ENCODE measurements at regions not wholly inside any gene's neighbourhood (a gene's known extent, or its start where the extent isn't known, plus 50 kb on each side); places are given as distances from the start of the nearest gene placed in this dataset.

DNA sequence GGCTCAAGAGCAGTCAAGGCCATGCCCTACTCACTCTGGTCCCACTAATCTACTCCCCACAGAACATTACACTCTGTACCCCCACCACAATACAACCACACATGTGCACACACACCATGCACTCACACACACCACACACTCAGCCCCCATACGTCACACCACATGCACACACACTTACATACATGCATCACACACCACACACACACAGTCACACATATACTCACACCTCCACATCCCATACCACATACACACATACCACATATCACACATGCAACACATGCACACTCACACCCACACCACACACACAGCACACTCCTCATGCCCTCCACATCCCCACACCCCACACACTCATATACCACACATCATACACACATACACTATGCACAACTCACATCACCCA is 67.6 kb downstream of the RASL11A start:
- no peak overlapping the region for H3K4me3 ChIP-seq (ENCODE audit: low read depth, low read length)
- no peak overlapping the region for H3K27ac ChIP-seq
- H3K36me3 ChIP-seq (ENCODE audit: control insufficient read depth, insufficient read depth, low read length) = no peaks in the 10 kb centered on the region
- H3K79me2 ChIP-seq = no peaks in the 10 kb centered on the region
- no peaks in the 10 kb centered on the region for H3K4me1 ChIP-seq
- peaks cover 2% of the 10 kb centered on the region for H3K27me3 ChIP-seq (ENCODE audit: control insufficient read depth, insufficient read depth, low read length)
- no peak overlapping the region for H2AFZ ChIP-seq
- H3K4me2 ChIP-seq (ENCODE audit: low read length) = no peak overlapping the region
- H3K9ac ChIP-seq = no peak overlapping the region
- no peaks in the 10 kb centered on the region for H3K9me3 ChIP-seq (ENCODE audit: control insufficient read depth, low read length)
- TF ChIP-seq, protein P1, sequence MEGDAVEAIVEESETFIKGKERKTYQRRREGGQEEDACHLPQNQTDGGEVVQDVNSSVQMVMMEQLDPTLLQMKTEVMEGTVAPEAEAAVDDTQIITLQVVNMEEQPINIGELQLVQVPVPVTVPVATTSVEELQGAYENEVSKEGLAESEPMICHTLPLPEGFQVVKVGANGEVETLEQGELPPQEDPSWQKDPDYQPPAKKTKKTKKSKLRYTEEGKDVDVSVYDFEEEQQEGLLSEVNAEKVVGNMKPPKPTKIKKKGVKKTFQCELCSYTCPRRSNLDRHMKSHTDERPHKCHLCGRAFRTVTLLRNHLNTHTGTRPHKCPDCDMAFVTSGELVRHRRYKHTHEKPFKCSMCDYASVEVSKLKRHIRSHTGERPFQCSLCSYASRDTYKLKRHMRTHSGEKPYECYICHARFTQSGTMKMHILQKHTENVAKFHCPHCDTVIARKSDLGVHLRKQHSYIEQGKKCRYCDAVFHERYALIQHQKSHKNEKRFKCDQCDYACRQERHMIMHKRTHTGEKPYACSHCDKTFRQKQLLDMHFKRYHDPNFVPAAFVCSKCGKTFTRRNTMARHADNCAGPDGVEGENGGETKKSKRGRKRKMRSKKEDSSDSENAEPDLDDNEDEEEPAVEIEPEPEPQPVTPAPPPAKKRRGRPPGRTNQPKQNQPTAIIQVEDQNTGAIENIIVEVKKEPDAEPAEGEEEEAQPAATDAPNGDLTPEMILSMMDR (IDR thresholded peaks at IDR 0.05) = no peak

DNA sequence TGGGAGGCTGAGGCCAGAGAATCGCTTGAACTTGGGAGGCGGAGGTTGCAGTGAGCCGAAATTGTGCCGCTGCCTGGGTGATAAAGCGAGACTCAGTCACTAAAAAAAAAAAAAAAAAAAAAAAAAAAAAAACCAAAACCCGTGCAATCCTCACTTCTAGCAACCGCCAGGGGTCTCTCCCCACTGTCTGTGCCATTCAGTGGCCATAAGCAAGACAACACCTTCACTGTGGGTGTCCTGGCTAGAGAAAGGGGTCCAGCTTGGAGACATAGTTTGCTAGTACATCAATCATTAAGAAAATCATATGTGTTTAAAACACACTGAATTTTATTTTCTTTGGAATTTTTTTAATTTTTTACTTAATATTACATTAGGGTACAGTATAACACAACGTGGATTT is 68.2 kb downstream of the RASL11A start:
- no peak overlapping the region for H3K9ac ChIP-seq
- TF ChIP-seq, protein P1 (IDR thresholded peaks at IDR 0.05) = no peak

DNA sequence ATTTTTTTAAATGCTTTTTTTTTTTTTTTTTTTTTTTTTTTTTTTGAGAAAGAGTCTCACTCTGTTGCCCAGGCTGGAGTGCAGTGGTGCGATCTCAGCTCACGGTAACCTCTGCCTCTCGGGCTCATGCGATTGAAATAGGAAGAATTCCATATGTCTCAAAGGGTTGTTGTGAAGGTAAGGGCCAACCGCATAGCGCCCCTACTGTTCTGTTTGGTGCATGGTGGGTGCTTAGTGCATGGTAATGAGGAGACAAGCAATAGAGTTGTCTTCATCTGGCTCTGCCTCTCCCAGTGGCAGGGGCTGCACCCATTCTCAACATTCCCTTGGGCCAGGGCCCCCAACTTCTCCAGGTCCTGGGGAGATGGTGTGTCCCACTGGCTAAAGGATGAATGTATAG is 68.7 kb downstream of the RASL11A start:
- no peaks in the 10 kb centered on the region for H3K36me3 ChIP-seq (ENCODE audit: control insufficient read depth, insufficient read depth, low read length)
- no peak overlapping the region for H3K4me3 ChIP-seq (ENCODE audit: low read depth, low read length)
- TF ChIP-seq, protein P1 (IDR thresholded peaks at IDR 0.05) = no peak
- no peaks in the 10 kb centered on the region for H3K9me3 ChIP-seq (ENCODE audit: control insufficient read depth, low read length)
- H3K79me2 ChIP-seq = no peaks in the 10 kb centered on the region
- no peaks in the 10 kb centered on the region for H3K4me1 ChIP-seq
- H3K27ac ChIP-seq = no peak overlapping the region
- H3K4me2 ChIP-seq (ENCODE audit: low read length) = no peak overlapping the region
- no peak overlapping the region for H3K9ac ChIP-seq
- H2AFZ ChIP-seq = no peak overlapping the region
- peaks cover 2% of the 10 kb centered on the region for H3K27me3 ChIP-seq (ENCODE audit: control insufficient read depth, insufficient read depth, low read length)

More for the DNA sequence above, 68.2 kb downstream of the RASL11A start:
- Histone ChIP-seq H3K4me2 (ENCODE audit: low read length) (no peak overlapping the region), H3K79me2 (no peaks in the 10 kb centered on the region), H3K4me3 (ENCODE audit: low read depth, low read length) (no peak overlapping the region), H3K9me3 (ENCODE audit: control insufficient read depth, low read length) (no peaks in the 10 kb centered on the region), H3K4me1 (no peaks in the 10 kb centered on the region), H3K27ac (no peak overlapping the region), H3K36me3 (ENCODE audit: control insufficient read depth, insufficient read depth, low read length) (no peaks in the 10 kb centered on the region), H3K27me3 (ENCODE audit: control insufficient read depth, insufficient read depth, low read length) (peaks cover 2% of the 10 kb centered on the region), H2AFZ (no peak overlapping the region)

DNA sequence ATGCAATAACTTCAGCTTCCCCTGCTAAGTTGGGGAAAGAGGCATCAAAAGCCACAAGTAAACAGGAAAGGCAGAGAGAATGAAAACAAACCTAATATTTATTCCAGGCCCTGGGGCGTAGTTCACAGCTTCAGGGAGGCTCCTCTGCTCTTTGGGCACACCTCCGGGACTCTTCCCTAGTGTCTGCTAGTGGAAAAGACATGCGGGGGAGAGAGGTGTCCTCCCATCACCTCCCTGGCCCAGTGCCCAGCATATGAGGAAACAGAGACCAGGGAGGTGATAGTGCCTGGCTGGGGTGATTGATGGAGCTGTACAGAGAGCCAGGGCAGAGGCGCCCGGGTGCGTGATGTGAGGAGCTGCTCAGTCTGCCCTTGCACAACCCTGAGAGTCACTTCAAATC is 71.0 kb downstream of the RASL11A start:
- Histone ChIP-seq H3K9ac (no peak overlapping the region), H3K4me3 (ENCODE audit: low read depth, low read length) (no peak overlapping the region)
- TF ChIP-seq, protein P1 (IDR thresholded peaks at IDR 0.05) = no peak

DNA sequence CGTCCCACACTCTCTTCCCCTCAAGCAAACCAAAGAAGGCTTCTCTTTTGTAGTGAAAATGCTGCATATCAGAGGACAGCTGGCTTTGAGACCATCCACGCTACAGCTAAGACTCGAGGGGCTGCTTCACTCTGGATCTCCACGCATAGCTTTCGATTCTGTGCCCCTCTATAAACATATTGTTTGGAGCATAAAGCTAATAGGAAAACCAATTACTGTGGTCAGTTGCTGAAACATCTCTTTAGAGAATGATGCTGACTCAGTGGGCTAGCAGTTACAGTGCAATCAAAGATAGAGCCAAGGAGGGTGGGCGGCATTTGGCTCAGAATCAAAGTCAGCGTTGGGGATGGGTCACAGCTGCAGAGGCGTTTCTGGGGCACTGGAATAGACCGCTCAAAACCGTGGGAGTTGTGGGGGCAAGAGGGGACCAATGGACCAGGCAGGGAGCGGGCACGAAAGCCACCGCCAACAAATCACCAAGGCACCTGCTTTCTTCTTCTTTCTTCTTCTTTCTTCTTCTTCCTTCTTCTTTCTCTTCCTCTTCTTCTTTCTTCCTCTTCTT is 76.7 kb downstream of the RASL11A start:
- H2AFZ ChIP-seq = no peak overlapping the region
- H3K27me3 ChIP-seq (ENCODE audit: control insufficient read depth, insufficient read depth, low read length) = no peaks in the 10 kb centered on the region
- no peaks in the 10 kb centered on the region for H3K79me2 ChIP-seq
- H3K4me3 ChIP-seq (ENCODE audit: low read depth, low read length) = no peak overlapping the region
- no peaks in the 10 kb centered on the region for H3K36me3 ChIP-seq (ENCODE audit: control insufficient read depth, insufficient read depth, low read length)
- no peaks in the 10 kb centered on the region for H3K9me3 ChIP-seq (ENCODE audit: control insufficient read depth, low read length)
- H3K9ac ChIP-seq = no peak overlapping the region
- no peak overlapping the region for H3K27ac ChIP-seq
- H3K4me2 ChIP-seq (ENCODE audit: low read length) = no peak overlapping the region
- TF ChIP-seq, protein P1 (IDR thresholded peaks at IDR 0.05) = no peak
- no peaks in the 10 kb centered on the region for H3K4me1 ChIP-seq

More for the DNA sequence above, 71.0 kb downstream of the RASL11A start:
- Histone ChIP-seq H3K4me1 (no peaks in the 10 kb centered on the region), H3K36me3 (ENCODE audit: control insufficient read depth, insufficient read depth, low read length) (no peaks in the 10 kb centered on the region), H3K79me2 (no peaks in the 10 kb centered on the region), H3K4me2 (ENCODE audit: low read length) (no peak overlapping the region), H3K27me3 (ENCODE audit: control insufficient read depth, insufficient read depth, low read length) (peaks cover 2% of the 10 kb centered on the region), H3K9me3 (ENCODE audit: control insufficient read depth, low read length) (no peaks in the 10 kb centered on the region), H2AFZ (no peak overlapping the region), H3K27ac (no peak overlapping the region)

Measured in parathyroid adenoma (tissue), 2 donors.